Left lung (tissue), 4 donors: ENCODE measurements at regions not wholly inside any gene's neighbourhood (a gene's known extent, or its start where the extent isn't known, plus 50 kb on each side); places are given as distances from the start of the nearest gene placed in this dataset.

ENCODE experiments used
- ATAC-seq: fragments of 200-7000 bp; cut with Tn5 transposase; one replicate; pipeline ENCODE4 v1.9.1; 2020; ENCODE audit warnings: moderate library complexity
- DNase-seq, 4 donors: peaks; one replicate each; pipeline ENCODE4 v3.0.0-alpha.2; 2013 to 2020
- H3K27ac ChIP-seq, 2 donors: fragments of 200-600 bp; sonication (generic) in 1 of 2; one replicate each; pipeline versions ENCODE4 v1.5.0 to v1.8.0; 2020 to 2021
- H3K27me3 ChIP-seq, 2 donors: fragments of 200-600 bp; sonication (generic) in 1 of 2; one replicate each; pipeline versions ENCODE4 v1.5.0 to v1.8.0; 2020 to 2021
- H3K36me3 ChIP-seq, 2 donors: fragments of 200-600 bp; sonication (generic) in 1 of 2; one replicate each; pipeline versions ENCODE4 v1.5.0 to v1.8.0; 2020 to 2021
- H3K4me1 ChIP-seq, 2 donors: fragments of 200-600 bp; one replicate each; pipeline ENCODE4 v1.8.0; 2021
- H3K4me3 ChIP-seq, 2 donors: fragments of 200-600 bp; sonication (generic) in 1 of 2; one replicate each; pipeline versions ENCODE4 v1.5.0 to v1.8.0; 2020 to 2021; ENCODE audit warnings: mild to moderate bottlenecking in 1 of 2
- H3K9me3 ChIP-seq, 2 donors: fragments of 200-600 bp; sonication (generic) in 1 of 2; one replicate each; pipeline versions ENCODE4 v1.5.0 to v1.8.0; 2020 to 2021
- intact Hi-C, 2 donors: fragments of 100-400 bp; cut with DNase I; formaldehyde crosslinking; loops; one replicate each; pipeline versions ENCODE4 v1.11.2 to v1.14.2; 2022
- TF ChIP-seq, protein P1 (sequence below), 2 donors: fragments of 200-600 bp; sonication (generic) in 1 of 2; IDR thresholded peaks; one replicate each; pipeline versions ENCODE4 v1.5.0 to v1.8.0; 2021; ENCODE audit warnings: antibody characterized with exemption in 2 of 2
- donor health status: DM: no; HTN: yes; CAD: no.
- donor health status: DM: no; HTN: no; CAD: no.

DNA sequence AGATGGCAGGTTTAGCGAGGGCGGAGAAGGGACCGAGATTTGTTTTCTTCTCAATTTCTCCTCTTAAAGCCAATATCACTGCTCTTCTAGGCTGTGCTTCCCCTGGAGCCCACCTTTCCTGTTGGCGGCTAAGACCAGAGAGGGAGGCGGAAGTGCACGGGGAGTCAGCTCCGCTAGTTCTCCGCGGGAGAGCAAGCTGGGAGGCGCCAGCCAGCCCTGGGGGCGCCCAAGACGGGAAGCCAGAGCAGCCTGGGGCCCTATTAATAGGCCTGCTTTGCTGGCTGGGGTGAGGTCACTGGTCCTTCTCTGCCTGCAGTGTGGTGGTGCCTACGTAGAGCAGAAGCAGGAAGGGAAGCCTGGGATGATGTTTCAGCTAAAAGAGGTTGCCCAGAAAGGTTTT lies 61.6 kb downstream of the LSM5 start:
- Histone ChIP-seq H3K27me3 (peaks cover 20 to 79% of the 10 kb centered on the region in 2 donors), H3K4me3 (no peak overlapping the region), H3K4me1 (no peaks in the 10 kb centered on the region), H3K9me3 (no peaks in the 10 kb centered on the region), H3K27ac (no peak overlapping the region), H3K36me3 (no peaks in the 10 kb centered on the region)
- TF ChIP-seq, protein P1, sequence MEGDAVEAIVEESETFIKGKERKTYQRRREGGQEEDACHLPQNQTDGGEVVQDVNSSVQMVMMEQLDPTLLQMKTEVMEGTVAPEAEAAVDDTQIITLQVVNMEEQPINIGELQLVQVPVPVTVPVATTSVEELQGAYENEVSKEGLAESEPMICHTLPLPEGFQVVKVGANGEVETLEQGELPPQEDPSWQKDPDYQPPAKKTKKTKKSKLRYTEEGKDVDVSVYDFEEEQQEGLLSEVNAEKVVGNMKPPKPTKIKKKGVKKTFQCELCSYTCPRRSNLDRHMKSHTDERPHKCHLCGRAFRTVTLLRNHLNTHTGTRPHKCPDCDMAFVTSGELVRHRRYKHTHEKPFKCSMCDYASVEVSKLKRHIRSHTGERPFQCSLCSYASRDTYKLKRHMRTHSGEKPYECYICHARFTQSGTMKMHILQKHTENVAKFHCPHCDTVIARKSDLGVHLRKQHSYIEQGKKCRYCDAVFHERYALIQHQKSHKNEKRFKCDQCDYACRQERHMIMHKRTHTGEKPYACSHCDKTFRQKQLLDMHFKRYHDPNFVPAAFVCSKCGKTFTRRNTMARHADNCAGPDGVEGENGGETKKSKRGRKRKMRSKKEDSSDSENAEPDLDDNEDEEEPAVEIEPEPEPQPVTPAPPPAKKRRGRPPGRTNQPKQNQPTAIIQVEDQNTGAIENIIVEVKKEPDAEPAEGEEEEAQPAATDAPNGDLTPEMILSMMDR (IDR thresholded peaks at IDR 0.05) = no peak
- intact Hi-C loops = no loop called here
- DNase-seq (no peak), ATAC-seq (no peak)

DNA sequence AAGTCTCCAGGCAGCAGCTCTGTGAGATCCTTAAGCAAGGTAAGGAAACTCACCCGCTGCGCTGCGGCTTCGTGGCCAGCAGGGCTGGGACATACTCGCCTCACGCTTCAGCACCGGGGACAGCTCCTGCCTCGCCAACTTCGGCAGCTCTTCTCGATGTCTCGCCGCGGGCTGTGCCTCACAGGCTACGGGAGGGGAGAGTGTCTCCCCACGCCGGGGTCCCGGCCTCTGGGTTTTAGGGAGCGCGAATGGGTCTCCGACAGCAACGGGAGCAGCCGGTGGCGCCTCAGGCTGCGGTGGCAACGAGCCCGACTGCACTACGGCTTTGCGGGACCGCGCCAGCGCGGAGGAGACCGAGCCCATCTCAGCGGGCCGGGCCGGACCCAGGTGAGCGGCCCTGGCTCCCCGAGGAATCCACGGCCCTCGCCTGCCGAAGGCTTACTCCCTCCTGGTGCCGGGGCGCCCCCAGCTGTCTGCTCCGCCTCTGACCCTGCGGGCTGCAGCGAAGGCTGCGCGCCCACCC lies 62.4 kb downstream of the LSM5 start:
- Histone ChIP-seq H3K4me3 (no peak overlapping the region), H3K4me1 (no peaks in the 10 kb centered on the region), H3K27me3 (peaks cover 20 to 79% of the 10 kb centered on the region in 2 donors), H3K36me3 (no peaks in the 10 kb centered on the region), H3K9me3 (no peaks in the 10 kb centered on the region), H3K27ac (no peak overlapping the region)
- peak; percentile 97 for ATAC-seq
- intact Hi-C loops = no loop called here
- TF ChIP-seq, protein P1 (IDR thresholded peaks at IDR 0.05) = peak; percentile 16 to 34
- DNase-seq = peak; percentile 66 to 87 (median 75)

DNA sequence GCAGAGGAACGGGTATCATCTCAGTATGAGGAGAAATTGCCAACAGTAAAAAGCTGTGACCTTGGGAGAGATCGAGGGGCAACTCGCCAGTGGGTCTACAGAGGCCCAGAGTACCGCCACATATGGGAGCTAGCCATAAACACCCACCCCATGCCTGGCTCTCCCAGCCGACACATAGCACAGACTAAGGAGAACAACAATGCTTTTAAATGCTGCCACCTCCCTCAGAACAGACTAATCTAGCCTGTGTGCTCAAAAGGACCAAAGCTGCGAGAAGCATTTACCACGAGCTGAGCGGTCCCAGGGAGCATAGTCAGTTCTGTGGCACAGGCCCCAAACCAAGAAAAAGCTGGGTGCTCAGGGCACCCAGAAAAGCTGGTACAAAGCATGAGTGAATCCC lies 73.3 kb downstream of the LSM5 start:
- no peak for ATAC-seq
- Histone ChIP-seq H3K4me3 (no peak overlapping the region), H3K9me3 (no peaks in the 10 kb centered on the region), H3K4me1 (no peaks in the 10 kb centered on the region), H3K36me3 (no peaks in the 10 kb centered on the region), H3K27ac (no peak overlapping the region), H3K27me3 (peaks cover 0 to 24% of the 10 kb centered on the region in 2 donors)
- intact Hi-C loops = no loop called here
- no peak for DNase-seq
- TF ChIP-seq, protein P1 (IDR thresholded peaks at IDR 0.05) = no peak

DNA sequence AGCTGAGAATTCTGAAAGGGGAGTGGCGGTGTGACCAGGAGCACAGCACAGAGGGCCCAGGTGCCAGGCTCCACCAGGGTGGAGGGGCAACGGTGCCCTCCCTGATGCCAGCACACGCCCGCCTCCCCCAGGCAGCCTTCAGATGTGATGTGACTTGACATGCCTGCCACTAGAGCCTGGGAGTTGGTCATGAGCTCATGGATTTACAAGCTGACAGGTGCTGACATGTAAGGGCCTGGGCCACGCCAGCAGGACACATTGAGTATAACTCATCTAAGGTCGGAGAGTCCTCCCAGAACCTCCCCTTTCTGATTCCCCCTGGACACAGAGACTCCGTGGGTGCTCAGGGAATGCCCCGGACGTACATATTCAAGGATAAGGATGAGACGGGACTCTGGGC lies 74.2 kb downstream of the LSM5 start:
- DNase-seq (no peak), ATAC-seq (no peak)
- Histone ChIP-seq H3K36me3 (no peaks in the 10 kb centered on the region), H3K4me1 (no peaks in the 10 kb centered on the region), H3K9me3 (no peaks in the 10 kb centered on the region), H3K27ac (no peak overlapping the region), H3K27me3 (peaks cover 0 to 24% of the 10 kb centered on the region in 2 donors), H3K4me3 (no peak overlapping the region)
- intact Hi-C loops = no loop called here
- TF ChIP-seq, protein P1 (IDR thresholded peaks at IDR 0.05) = no peak

DNA sequence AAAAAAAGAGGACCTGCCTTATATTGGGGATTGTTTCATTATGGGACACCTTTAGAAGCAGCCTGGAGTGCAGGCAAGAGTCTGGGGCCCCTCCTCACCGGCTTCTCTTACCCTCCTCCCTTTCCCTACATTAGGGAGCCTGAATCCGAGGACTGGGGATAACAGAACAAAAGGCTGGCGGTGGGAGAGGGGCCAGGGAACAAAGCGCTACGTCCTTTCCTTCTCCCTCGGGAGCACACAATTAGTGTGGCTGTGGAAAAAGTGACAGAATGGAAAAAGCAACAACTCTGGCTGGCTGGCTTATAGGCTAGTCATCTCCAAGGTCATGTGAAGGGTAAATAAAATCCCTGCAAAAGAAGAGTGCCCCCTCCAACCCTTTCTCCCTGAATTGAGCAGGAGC lies 74.7 kb downstream of the LSM5 start:
- Histone ChIP-seq H3K27me3 (peaks cover 0 to 24% of the 10 kb centered on the region in 2 donors), H3K9me3 (no peaks in the 10 kb centered on the region), H3K4me1 (no peaks in the 10 kb centered on the region), H3K27ac (no peak overlapping the region), H3K36me3 (no peaks in the 10 kb centered on the region), H3K4me3 (no peak overlapping the region)
- TF ChIP-seq, protein P1 (IDR thresholded peaks at IDR 0.05) = no peak
- no peak for DNase-seq
- intact Hi-C loops = no loop called here
- ATAC-seq = no peak
